Vagina (tissue), 2 donors: ENCODE measurements at regions not wholly inside any gene's neighbourhood (a gene's known extent, or its start where the extent isn't known, plus 50 kb on each side); places are given as distances from the start of the nearest gene placed in this dataset.

ENCODE experiments used
- DNase-seq, 2 donors: peaks; one replicate each; pipeline ENCODE4 v3.0.0-alpha.2; 2017; ENCODE audit errors: extremely low spot score in 2 of 2
- H3K27ac ChIP-seq: fragments of 200-600 bp; sonication (generic); one replicate; pipeline ENCODE4 v1.5.1; 2019
- H3K27me3 ChIP-seq: fragments of 200-600 bp; sonication (generic); one replicate; pipeline ENCODE4 v1.5.1; 2019
- H3K36me3 ChIP-seq, 2 donors: fragments of 200-600 bp; sonication (generic); one replicate each; pipeline ENCODE4 v1.5.1; 2017 to 2019
- H3K4me1 ChIP-seq: fragments of 200-600 bp; sonication (generic); one replicate; pipeline ENCODE4 v1.5.1; 2019
- H3K4me3 ChIP-seq, 2 donors: fragments of 200-600 bp; sonication (generic); 1 replicate in 1 of 2; 2 replicates in 1 of 2; pipeline ENCODE4 v1.5.1; 2016 to 2019
- H3K9me3 ChIP-seq: fragments of 200-600 bp; sonication (generic); one replicate; pipeline ENCODE4 v1.5.1; 2019
- CTCF ChIP-seq, 3 experiments: fragments of 450-650 bp in 2 of 3; fragments of 200-600 bp in 1 of 3; sonication (generic) in 1 of 3; IDR thresholded peaks; one replicate each; pipeline ENCODE4 v1.5.1; 2017 to 2019; ENCODE audit warnings: antibody characterized with exemption in 3 of 3, mild to moderate bottlenecking in 2 of 3, moderate library complexity in 2 of 3
- POLR2A ChIP-seq, 2 donors: fragments of 450-650 bp; IDR thresholded peaks; one replicate each; pipeline ENCODE4 v1.6.1; 2017; ENCODE audit warnings: antibody characterized with exemption in 2 of 2, mild to moderate bottlenecking in 2 of 2, moderate library complexity in 2 of 2
- POLR2AphosphoS5 ChIP-seq, 2 donors: sonication (generic); formaldehyde crosslinking; IDR thresholded peaks; one replicate each; pipeline ENCODE4 v1.9.0; 2017; ENCODE audit warnings: antibody characterized with exemption in 2 of 2, mild to moderate bottlenecking in 2 of 2, low read depth in 1 of 2; ENCODE audit not compliant: insufficient read depth in 1 of 2
- intact Hi-C: fragments of 100-400 bp; cut with DNase I; formaldehyde crosslinking; loops from one replicate; pipeline ENCODE4 v1.15.1; 2023

DNA sequence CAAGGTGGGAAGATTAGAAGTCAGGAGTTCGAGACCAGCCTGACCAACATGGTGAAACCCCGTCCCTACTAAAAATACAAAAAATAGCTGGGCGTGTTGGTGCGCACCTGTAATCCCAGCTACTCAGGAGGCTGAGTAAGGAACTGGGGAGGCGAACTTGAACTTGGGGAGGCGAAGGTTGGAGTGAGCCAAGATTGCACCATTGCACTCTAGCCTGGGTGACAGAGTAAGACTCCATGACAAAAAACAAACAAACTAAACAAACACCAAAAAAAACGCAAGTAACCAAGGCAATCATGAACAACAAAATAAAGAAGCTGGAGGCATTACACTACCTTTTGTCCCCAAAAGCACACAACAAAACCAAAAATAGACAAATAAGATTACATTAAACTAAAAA lies 547.3 kb upstream of the GBE1 start:
- Histone ChIP-seq H3K27ac (no peak overlapping the region), H3K4me3 (no peak overlapping the region), H3K36me3 (no peaks in the 10 kb centered on the region), H3K27me3 (no peaks in the 10 kb centered on the region), H3K4me1 (no peaks in the 10 kb centered on the region), H3K9me3 (no peaks in the 10 kb centered on the region)
- intact Hi-C loops: no loop called here
- no peak for DNase-seq
- no peak for TF ChIP-seq CTCF (IDR thresholded peaks at IDR 0.05)
- TF ChIP-seq POLR2AphosphoS5 (IDR thresholded peaks at IDR 0.05; ENCODE audit: insufficient read depth in 1 of 2, low read depth in 1 of 2): no peak
- no peak for TF ChIP-seq POLR2A (IDR thresholded peaks at IDR 0.05)

- Histone ChIP-seq H3K4me1 (no peaks in the 10 kb centered on the region), H3K9me3 (no peaks in the 10 kb centered on the region), H3K36me3 (no peaks in the 10 kb centered on the region), H3K27ac (no peak overlapping the region), H3K4me3 (no peak overlapping the region), H3K27me3 (no peaks in the 10 kb centered on the region)
- DNase-seq: no peak
- no peak for TF ChIP-seq POLR2A (IDR thresholded peaks at IDR 0.05)
- no peak for TF ChIP-seq CTCF (IDR thresholded peaks at IDR 0.05)
- no peak for TF ChIP-seq POLR2AphosphoS5 (IDR thresholded peaks at IDR 0.05; ENCODE audit: insufficient read depth in 1 of 2, low read depth in 1 of 2)
- intact Hi-C loops: no loop called here
These were observed 544.7 kb upstream of the GBE1 start for GRCh38 chr3:82306189-82306588.

- Histone ChIP-seq H3K36me3 (no peaks in the 10 kb centered on the region), H3K4me3 (no peak overlapping the region), H3K9me3 (no peaks in the 10 kb centered on the region), H3K4me1 (no peaks in the 10 kb centered on the region), H3K27ac (no peak overlapping the region), H3K27me3 (no peaks in the 10 kb centered on the region)
- TF ChIP-seq CTCF (IDR thresholded peaks at IDR 0.05): no peak
- no peak for TF ChIP-seq POLR2A (IDR thresholded peaks at IDR 0.05)
- TF ChIP-seq POLR2AphosphoS5 (IDR thresholded peaks at IDR 0.05; ENCODE audit: insufficient read depth in 1 of 2, low read depth in 1 of 2): no peak
- intact Hi-C loops: no loop called here
- DNase-seq: no peak
These were observed 533.2 kb upstream of the GBE1 start for GRCh38 chr3:82294609-82295008.

- Histone ChIP-seq H3K4me3 (no peak overlapping the region), H3K36me3 (no peaks in the 10 kb centered on the region), H3K27ac (no peak overlapping the region), H3K4me1 (no peaks in the 10 kb centered on the region), H3K27me3 (no peaks in the 10 kb centered on the region), H3K9me3 (no peaks in the 10 kb centered on the region)
- intact Hi-C loops: no loop called here
- DNase-seq: no peak
- TF ChIP-seq CTCF (IDR thresholded peaks at IDR 0.05) (no peak), POLR2A (IDR thresholded peaks at IDR 0.05) (no peak), POLR2AphosphoS5 (IDR thresholded peaks at IDR 0.05; ENCODE audit: insufficient read depth in 1 of 2, low read depth in 1 of 2) (no peak)
These were observed 532.4 kb upstream of the GBE1 start for GRCh38 chr3:82293867-82294266.

- H3K4me1 ChIP-seq: no peaks in the 10 kb centered on the region
- H3K9me3 ChIP-seq: no peaks in the 10 kb centered on the region
- H3K27me3 ChIP-seq: no peaks in the 10 kb centered on the region
- TF ChIP-seq POLR2A (IDR thresholded peaks at IDR 0.05) (no peak), CTCF (IDR thresholded peaks at IDR 0.05) (no peak), POLR2AphosphoS5 (IDR thresholded peaks at IDR 0.05; ENCODE audit: insufficient read depth in 1 of 2, low read depth in 1 of 2) (no peak)
- DNase-seq: no peak
- H3K36me3 ChIP-seq: no peaks in the 10 kb centered on the region
- no peak overlapping the region for H3K4me3 ChIP-seq
- no peak overlapping the region for H3K27ac ChIP-seq
- intact Hi-C loops: no loop called here
These were observed 532.0 kb upstream of the GBE1 start for GRCh38 chr3:82293435-82293834.
